ENCODE measurements at regions not wholly inside any gene's neighbourhood (a gene's known extent, or its start where the extent isn't known, plus 50 kb on each side); places are given as distances from the start of the nearest gene placed in this dataset.

- no peak overlapping the region; the same call in 1 of the 2 replicates for H3K4me3 Mint-ChIP-seq
- no peak overlapping the region for H3K27ac Mint-ChIP-seq
- H3K36me3 Mint-ChIP-seq (ENCODE audit: low read depth): no peaks in the 10 kb centered on the region
- H3K27me3 Mint-ChIP-seq (ENCODE audit: insufficient read depth): no peaks in the 10 kb centered on the region; the same call in 1 of the 2 replicates
- no peak for TF ChIP-seq CTCF (IDR thresholded peaks at IDR 0.05)
- peaks cover 16% of the 10 kb centered on the region for H3K4me1 Mint-ChIP-seq (ENCODE audit: low read depth)
- DNase-seq: no peak
- peaks cover 6% of the 10 kb centered on the region for H3K9me3 Mint-ChIP-seq
These were observed 84.4 kb upstream of the RAB4A start for GRCh38 chr1:229186373-229187056.

GRCh38 chr1:229190057-229190575 is 80.8 kb upstream of the RAB4A start:
- Mint-ChIP-seq H3K27me3 (ENCODE audit: insufficient read depth) (no peaks in the 10 kb centered on the region; the same call in 1 of the 2 replicates), H3K27ac (no peak overlapping the region), H3K4me1 (ENCODE audit: low read depth) (peaks cover 30% of the 10 kb centered on the region), H3K36me3 (ENCODE audit: low read depth) (no peaks in the 10 kb centered on the region), H3K9me3 (peaks cover 4% of the 10 kb centered on the region), H3K4me3 (no peak overlapping the region)
- DNase-seq: no peak
- no peak for TF ChIP-seq CTCF (IDR thresholded peaks at IDR 0.05)

- DNase-seq: no peak
- H3K27me3 Mint-ChIP-seq (ENCODE audit: insufficient read depth): no peaks in the 10 kb centered on the region; the same call in 1 of the 2 replicates
- peaks cover 30% of the 10 kb centered on the region for H3K4me1 Mint-ChIP-seq (ENCODE audit: low read depth)
- H3K9me3 Mint-ChIP-seq: peaks cover 4% of the 10 kb centered on the region; the same call in 1 of the 2 replicates
- H3K27ac Mint-ChIP-seq: no peak overlapping the region
- TF ChIP-seq CTCF (IDR thresholded peaks at IDR 0.05): no peak
- H3K36me3 Mint-ChIP-seq (ENCODE audit: low read depth): no peaks in the 10 kb centered on the region
- H3K4me3 Mint-ChIP-seq: no peak overlapping the region
These were observed 79.7 kb upstream of the RAB4A start for GRCh38 chr1:229191066-229191674.

- Mint-ChIP-seq H3K9me3 (peaks cover 4% of the 10 kb centered on the region; the same call in 1 of the 2 replicates), H3K4me1 (ENCODE audit: low read depth) (peaks cover 39% of the 10 kb centered on the region), H3K36me3 (ENCODE audit: low read depth) (no peaks in the 10 kb centered on the region), H3K27me3 (ENCODE audit: insufficient read depth) (no peaks in the 10 kb centered on the region; the same call in 1 of the 2 replicates), H3K27ac (no peak overlapping the region), H3K4me3 (peak overlapping the region; percentile 30; the same call in 1 of the 2 replicates)
- no peak for TF ChIP-seq CTCF (IDR thresholded peaks at IDR 0.05)
- peak; percentile 14 for DNase-seq
These were observed 78.9 kb upstream of the RAB4A start for GRCh38 chr1:229192031-229192430.

- peaks cover 4% of the 10 kb centered on the region; the same call in 1 of the 2 replicates for H3K9me3 Mint-ChIP-seq
- peaks cover 47% of the 10 kb centered on the region for H3K4me1 Mint-ChIP-seq (ENCODE audit: low read depth)
- peaks cover 3% of the 10 kb centered on the region for H3K27me3 Mint-ChIP-seq (ENCODE audit: insufficient read depth)
- no peaks in the 10 kb centered on the region for H3K36me3 Mint-ChIP-seq (ENCODE audit: low read depth)
- H3K27ac Mint-ChIP-seq: no peak overlapping the region
- no peak for DNase-seq
- TF ChIP-seq CTCF (IDR thresholded peaks at IDR 0.05): no peak
- H3K4me3 Mint-ChIP-seq: no peak overlapping the region
These were observed 78.1 kb upstream of the RAB4A start for GRCh38 chr1:229192853-229193252.

Data from HFFc6 (cell line).